HG02981 (cell line): ENCODE measurements at regions not wholly inside any gene's neighbourhood (a gene's known extent, or its start where the extent isn't known, plus 50 kb on each side); places are given as distances from the start of the nearest gene placed in this dataset.

Experiments
- ATAC-seq: cut with Tn5 transposase; IDR thresholded peaks from one replicate; pipeline ENCODE4 v1.9.1; 2021; ENCODE audit warnings: mild to moderate bottlenecking, moderate library complexity; ENCODE audit not compliant: unreplicated experiment

GRCh38 chr5:5711112-5711511 is 288.6 kb downstream of the ICE1 start:
- ATAC-seq = no peak

GRCh38 chr5:5710471-5710870 is 288.0 kb downstream of the ICE1 start:
- ATAC-seq = no peak

- ATAC-seq = no peak
Measured at GRCh38 chr5:5708367-5708919, 286.0 kb downstream of the ICE1 start.

GRCh38 chr5:5705010-5705409 is 282.5 kb downstream of the ICE1 start:
- no peak for ATAC-seq

- no peak for ATAC-seq
Measured at GRCh38 chr5:5704352-5704751, 281.9 kb downstream of the ICE1 start.

GRCh38 chr5:5702934-5703333 is 280.5 kb downstream of the ICE1 start:
- ATAC-seq = no peak

- ATAC-seq = no peak
Measured at GRCh38 chr5:5700549-5700948, 278.1 kb downstream of the ICE1 start.

- ATAC-seq = no peak
Measured at GRCh38 chr5:5699062-5699461, 276.6 kb downstream of the ICE1 start.

- ATAC-seq = no peak
Measured at GRCh38 chr5:5695266-5695665, 272.8 kb downstream of the ICE1 start.

GRCh38 chr5:5688925-5689310 is 266.4 kb downstream of the ICE1 start:
- no peak for ATAC-seq

- no peak for ATAC-seq
Measured at GRCh38 chr5:5688194-5688924, 265.9 kb downstream of the ICE1 start.

GRCh38 chr5:5687113-5687512 is 264.6 kb downstream of the ICE1 start:
- ATAC-seq = no peak

- no peak for ATAC-seq
Measured at GRCh38 chr5:5686356-5686755, 263.9 kb downstream of the ICE1 start.

GRCh38 chr5:5685737-5686136 is 263.3 kb downstream of the ICE1 start:
- no peak for ATAC-seq

GRCh38 chr5:5683174-5683573 is 260.7 kb downstream of the ICE1 start:
- ATAC-seq = no peak

- no peak for ATAC-seq
Measured at GRCh38 chr5:5678909-5679308, 256.4 kb downstream of the ICE1 start.

GRCh38 chr5:5677738-5678137 is 255.3 kb downstream of the ICE1 start:
- no peak for ATAC-seq

- no peak for ATAC-seq
Measured at GRCh38 chr5:5676218-5676617, 253.7 kb downstream of the ICE1 start.

GRCh38 chr5:5675511-5675910 is 253.0 kb downstream of the ICE1 start:
- no peak for ATAC-seq

- ATAC-seq = no peak
Measured at GRCh38 chr5:5671823-5672222, 249.3 kb downstream of the ICE1 start.

GRCh38 chr5:5667136-5667554 is 244.7 kb downstream of the ICE1 start:
- ATAC-seq = no peak

GRCh38 chr5:5666369-5666768 is 243.9 kb downstream of the ICE1 start:
- ATAC-seq = no peak

GRCh38 chr5:5666076-5666365 is 243.5 kb downstream of the ICE1 start:
- ATAC-seq = no peak
